T-helper 17 cell (primary cell): ENCODE measurements at regions not wholly inside any gene's neighbourhood (a gene's known extent, or its start where the extent isn't known, plus 50 kb on each side); places are given as distances from the start of the nearest gene placed in this dataset.
"Not testable (repeated sequence)": the region's sequence is repeated elsewhere in the genome, so short reads cannot be mapped to it uniquely, and the experiment has no call there.

Source experiments
- ATAC-seq: fragments of 150-1000 bp; cut with Tn5 transposase; 2 replicates; pipeline ENCODE4 v1.10.0; 2021; ENCODE audit warnings: mild to moderate bottlenecking, moderate library complexity
- DNase-seq, 3 donors: peaks; one replicate each; pipeline versions ENCODE4 v3.0.0 to v3.0.0-alpha.2; 2020 to 2021
- H3K9me3 ChIP-seq: one replicate; pipeline ENCODE4 v1.7.0; 2013; ENCODE audit warnings: low read length, mild to moderate bottlenecking; ENCODE audit not compliant: control insufficient read depth, poor library complexity, severe bottlenecking
- H3K27ac Mint-ChIP-seq: one replicate; pipeline ENCODE4 v1.8.0; 2022; ENCODE audit warnings: mild to moderate bottlenecking, moderate library complexity, mixed read lengths
- H3K27me3 Mint-ChIP-seq: one replicate; pipeline ENCODE4 v1.8.0; 2022; ENCODE audit warnings: mixed read lengths
- H3K36me3 Mint-ChIP-seq: one replicate; pipeline ENCODE4 v1.8.0; 2022; ENCODE audit warnings: low read depth, mixed read lengths
- H3K4me1 Mint-ChIP-seq: one replicate; pipeline ENCODE4 v1.8.0; 2022; ENCODE audit warnings: mild to moderate bottlenecking, mixed read lengths
- H3K4me3 Mint-ChIP-seq: one replicate; pipeline ENCODE4 v1.8.0; 2022; ENCODE audit warnings: mild to moderate bottlenecking, moderate library complexity, mixed read lengths

DNA sequence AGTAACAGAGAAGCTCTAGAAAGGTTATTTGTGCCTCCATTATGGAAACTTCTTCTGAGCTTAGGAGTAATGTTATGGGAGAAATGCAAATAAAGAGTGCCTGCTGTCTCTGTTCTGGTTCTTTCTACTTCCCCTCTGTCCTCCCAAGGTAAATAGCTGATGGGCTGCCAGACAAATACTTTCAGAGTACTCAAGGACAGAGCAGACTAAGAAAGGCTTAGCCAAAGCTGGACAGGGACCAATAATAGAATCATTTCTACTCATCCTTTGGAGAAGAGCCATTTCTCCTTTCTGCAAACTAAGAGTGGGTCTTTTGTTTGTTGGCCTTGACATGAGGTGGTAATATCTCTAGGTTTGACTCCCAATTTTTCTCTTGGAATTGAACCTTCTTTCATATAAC lies 136.1 kb downstream of the MID1IP1 start:
- no peaks in the 10 kb centered on the region for H3K9me3 ChIP-seq
- Mint-ChIP-seq H3K27ac (no peak overlapping the region), H3K4me1 (no peaks in the 10 kb centered on the region), H3K27me3 (no peaks in the 10 kb centered on the region), H3K36me3 (no peaks in the 10 kb centered on the region), H3K4me3 (no peak overlapping the region)
- no peak for ATAC-seq
- no peak for DNase-seq

DNA sequence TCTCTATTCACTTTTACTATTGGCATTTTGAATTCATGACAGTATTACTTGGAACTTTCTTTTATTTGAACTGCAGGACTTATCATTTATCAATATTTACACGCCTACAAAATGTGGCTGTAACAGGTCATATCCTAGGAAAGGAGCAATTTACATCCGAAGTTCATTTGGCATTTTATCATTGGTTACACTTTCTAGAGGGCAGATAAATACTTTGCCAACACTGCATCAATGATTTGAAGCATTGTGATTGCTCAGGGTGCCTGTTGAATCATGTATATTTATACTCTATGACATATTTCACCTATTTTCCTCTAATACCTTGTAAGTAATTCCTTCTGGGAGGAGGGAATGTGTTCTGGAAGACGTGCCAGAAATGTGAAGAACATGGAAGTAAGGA lies 136.7 kb downstream of the MID1IP1 start:
- DNase-seq (no peak), ATAC-seq (no peak)
- H3K9me3 ChIP-seq, result no peaks in the 10 kb centered on the region
- Mint-ChIP-seq H3K27me3 (no peaks in the 10 kb centered on the region), H3K4me3 (no peak overlapping the region), H3K36me3 (no peaks in the 10 kb centered on the region), H3K4me1 (no peaks in the 10 kb centered on the region), H3K27ac (no peak overlapping the region)

DNA sequence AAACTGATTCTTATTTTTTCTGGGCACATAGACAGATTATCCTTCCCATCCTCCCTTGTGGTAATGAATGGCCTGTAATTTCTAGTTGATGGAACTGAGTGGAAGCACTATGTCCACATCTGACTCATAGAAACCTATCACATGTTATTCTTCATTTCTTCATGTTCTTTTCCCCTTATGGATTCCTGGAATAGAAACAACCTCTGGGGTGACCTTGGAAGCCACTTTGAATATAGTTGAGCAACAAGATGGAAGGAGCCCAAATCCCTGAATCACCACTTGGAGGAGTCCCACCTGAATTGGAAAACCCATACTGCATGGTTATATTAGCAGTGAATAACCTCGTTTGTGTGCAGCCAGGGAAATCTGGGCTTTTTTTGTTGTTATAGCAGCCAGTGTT lies 137.8 kb downstream of the MID1IP1 start:
- H3K9me3 ChIP-seq, result no peaks in the 10 kb centered on the region
- no peak for DNase-seq
- H3K4me1 Mint-ChIP-seq, result no peaks in the 10 kb centered on the region
- H3K4me3 Mint-ChIP-seq, result no peak overlapping the region
- no peaks in the 10 kb centered on the region for H3K27me3 Mint-ChIP-seq
- no peaks in the 10 kb centered on the region for H3K36me3 Mint-ChIP-seq
- H3K27ac Mint-ChIP-seq, result no peak overlapping the region
- ATAC-seq, result no peak

DNA sequence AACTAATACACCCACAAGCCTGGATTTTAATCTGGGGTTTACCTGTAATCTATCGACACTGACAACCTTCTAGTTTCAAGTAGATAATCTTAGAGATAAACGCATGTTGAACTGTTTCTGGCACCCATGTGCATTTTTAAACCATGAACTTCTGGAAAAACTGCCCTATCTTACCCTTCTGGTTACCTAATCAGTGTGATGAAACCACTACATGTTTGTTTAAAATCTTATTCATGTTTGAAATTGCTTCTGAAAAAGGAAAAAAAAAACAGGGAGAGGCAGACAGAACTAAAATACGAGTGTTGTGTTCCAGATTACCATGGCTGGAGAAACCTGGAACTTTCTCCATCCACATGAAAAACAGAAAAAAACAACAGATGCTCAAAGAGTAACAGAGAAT lies 139.3 kb downstream of the MID1IP1 start:
- H3K9me3 ChIP-seq, result no peaks in the 10 kb centered on the region
- no peaks in the 10 kb centered on the region for H3K27me3 Mint-ChIP-seq
- no peak for ATAC-seq
- H3K4me1 Mint-ChIP-seq, result no peaks in the 10 kb centered on the region
- no peak overlapping the region for H3K4me3 Mint-ChIP-seq
- no peak for DNase-seq
- no peaks in the 10 kb centered on the region for H3K36me3 Mint-ChIP-seq
- no peak overlapping the region for H3K27ac Mint-ChIP-seq

DNA sequence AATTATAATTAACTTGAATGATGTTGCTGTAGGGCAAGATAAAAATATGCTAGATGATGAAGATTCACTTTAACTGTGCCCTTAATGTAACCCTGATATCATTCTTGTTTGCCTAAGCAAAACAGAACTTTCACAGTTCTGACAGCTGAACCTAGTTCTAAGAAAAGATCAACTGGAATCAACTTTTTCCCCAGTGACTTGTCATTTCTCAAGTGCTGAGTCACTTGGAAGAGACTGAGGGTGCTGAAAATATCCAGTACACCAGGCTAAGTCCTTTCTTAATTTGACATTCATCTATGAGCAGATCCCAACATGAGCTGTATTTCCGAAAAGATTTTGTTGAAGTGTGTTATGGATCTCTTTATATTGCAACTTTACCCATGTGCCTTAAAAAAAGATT lies 140.4 kb downstream of the MID1IP1 start:
- H3K36me3 Mint-ChIP-seq, result peaks cover 4% of the 10 kb centered on the region
- ATAC-seq (no peak), DNase-seq (no peak)
- no peaks in the 10 kb centered on the region for H3K27me3 Mint-ChIP-seq
- no peaks in the 10 kb centered on the region for H3K4me1 Mint-ChIP-seq
- no peaks in the 10 kb centered on the region for H3K9me3 ChIP-seq
- no peak overlapping the region for H3K27ac Mint-ChIP-seq
- H3K4me3 Mint-ChIP-seq, result no peak overlapping the region

DNA sequence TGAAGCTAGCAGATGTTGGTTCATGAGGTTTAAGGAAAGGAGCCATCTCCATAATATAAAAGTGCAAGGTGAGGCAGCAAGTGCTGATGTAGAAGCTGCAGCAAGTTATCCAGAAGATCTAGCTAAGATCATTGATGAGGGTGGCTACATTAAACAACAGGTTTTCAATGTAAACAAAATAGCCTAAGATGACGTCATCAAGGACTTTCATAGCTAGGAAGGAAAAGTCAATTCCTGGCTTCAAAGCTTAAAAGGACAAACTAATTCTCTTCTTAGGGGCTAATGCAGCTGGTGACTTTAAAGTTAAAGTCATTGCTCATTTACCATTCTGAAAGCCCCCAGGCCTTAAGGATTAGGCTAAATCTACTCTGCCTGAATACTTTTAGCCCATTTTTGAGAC lies 141.9 kb downstream of the MID1IP1 start:
- DNase-seq (no peak), ATAC-seq (no peak)
- H3K36me3 Mint-ChIP-seq, result peaks cover 4% of the 10 kb centered on the region
- H3K9me3 ChIP-seq, result no peaks in the 10 kb centered on the region
- H3K4me3 Mint-ChIP-seq, result no peak overlapping the region
- H3K27me3 Mint-ChIP-seq, result no peaks in the 10 kb centered on the region
- no peak overlapping the region for H3K27ac Mint-ChIP-seq
- no peaks in the 10 kb centered on the region for H3K4me1 Mint-ChIP-seq

DNA sequence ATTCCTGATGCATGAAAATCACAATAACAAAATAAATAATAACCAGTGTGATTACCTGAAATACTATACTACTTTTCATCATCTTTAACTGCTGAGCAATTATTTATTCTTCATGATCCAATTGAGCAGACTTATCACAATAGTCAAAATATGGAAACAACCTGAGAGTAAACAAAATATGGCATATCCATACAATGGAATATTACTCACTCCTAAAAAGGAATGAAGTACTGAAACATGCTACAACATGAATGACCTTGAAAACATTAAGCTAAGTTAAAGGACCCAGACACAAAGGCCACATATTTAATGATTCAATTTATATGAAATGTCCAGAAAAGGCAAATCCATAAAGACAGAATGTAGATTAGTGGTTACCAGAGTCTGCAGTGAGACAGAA lies 146.8 kb downstream of the MID1IP1 start:
- ATAC-seq (no peak), DNase-seq (no peak)
- Mint-ChIP-seq H3K27ac (no peak overlapping the region), H3K27me3 (no peaks in the 10 kb centered on the region), H3K4me3 (no peak overlapping the region), H3K4me1 (peaks cover 2% of the 10 kb centered on the region), H3K36me3 (peaks cover 4% of the 10 kb centered on the region)
- H3K9me3 ChIP-seq, result no peaks in the 10 kb centered on the region

DNA sequence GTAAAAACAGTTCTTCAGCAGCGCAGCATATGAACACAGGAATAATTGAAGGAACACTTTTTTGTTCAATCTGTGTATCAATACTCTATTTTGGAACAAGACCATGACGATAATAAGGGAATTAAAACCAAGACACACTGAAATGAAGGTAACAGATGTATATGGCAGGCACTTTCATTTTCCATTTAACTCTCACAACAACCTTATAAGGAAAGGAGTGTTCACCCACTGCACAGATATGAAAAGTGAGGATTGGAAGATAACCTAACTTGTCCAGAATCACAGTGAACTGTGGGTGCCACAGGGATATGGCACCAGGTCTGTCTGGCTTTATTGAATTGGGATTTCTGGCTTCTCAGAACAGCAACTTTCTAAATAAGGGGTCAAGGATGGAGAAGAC lies 153.3 kb downstream of the MID1IP1 start:
- H3K27ac Mint-ChIP-seq, result no peak overlapping the region
- no peaks in the 10 kb centered on the region for H3K9me3 ChIP-seq
- DNase-seq (no peak), ATAC-seq (no peak)
- H3K4me3 Mint-ChIP-seq, result no peak overlapping the region
- H3K4me1 Mint-ChIP-seq, result peaks cover 4% of the 10 kb centered on the region
- no peaks in the 10 kb centered on the region for H3K27me3 Mint-ChIP-seq
- H3K36me3 Mint-ChIP-seq, result no peaks in the 10 kb centered on the region

DNA sequence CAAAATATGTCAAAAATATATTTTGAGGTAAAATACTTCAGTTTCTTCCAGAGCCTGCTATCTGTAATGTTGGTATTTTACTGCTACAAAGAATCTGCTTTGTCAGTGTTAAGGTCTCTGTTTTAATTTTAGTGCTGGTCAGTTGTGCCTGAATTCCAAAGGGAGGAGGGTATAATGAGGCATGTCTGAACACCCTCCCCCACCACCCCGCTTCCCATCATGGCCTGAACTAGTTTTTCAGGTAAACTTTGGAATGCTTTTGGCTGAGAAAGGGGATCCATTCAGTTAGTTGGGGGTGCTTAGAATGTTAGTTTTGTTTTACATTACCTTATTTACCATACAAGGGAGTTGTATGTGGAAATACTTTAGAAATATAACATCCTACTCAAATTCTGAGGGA lies 158.5 kb downstream of the MID1IP1 start:
- Mint-ChIP-seq H3K36me3 (no peaks in the 10 kb centered on the region), H3K27me3 (no peaks in the 10 kb centered on the region), H3K27ac (no peak overlapping the region), H3K4me1 (no peaks in the 10 kb centered on the region), H3K4me3 (no peak overlapping the region)
- DNase-seq (no peak), ATAC-seq (no peak)
- no peaks in the 10 kb centered on the region for H3K9me3 ChIP-seq

DNA sequence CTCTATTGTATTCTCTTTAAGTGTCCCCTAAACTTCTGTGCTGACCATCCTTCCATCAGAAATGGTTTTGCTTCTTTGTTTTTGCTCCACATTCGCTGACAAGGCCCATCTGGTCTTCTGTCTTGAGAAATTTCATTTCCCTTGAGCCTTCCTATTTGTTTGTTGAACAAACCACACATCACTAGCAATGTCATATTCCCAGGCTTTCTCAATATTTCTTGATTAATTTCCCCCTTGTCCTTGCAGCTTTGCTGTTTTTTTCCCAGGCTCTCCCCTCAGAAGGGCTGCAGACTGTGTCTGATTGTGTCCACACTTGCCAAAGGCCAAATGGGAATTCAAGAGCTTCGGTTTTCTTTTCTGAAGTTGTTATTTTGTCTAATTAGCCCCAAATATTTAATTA lies 158.9 kb downstream of the MID1IP1 start:
- Mint-ChIP-seq H3K27me3 (no peaks in the 10 kb centered on the region), H3K27ac (no peak overlapping the region), H3K4me1 (no peaks in the 10 kb centered on the region), H3K4me3 (no peak overlapping the region), H3K36me3 (no peaks in the 10 kb centered on the region)
- ATAC-seq, result no peak
- DNase-seq, result no peak
- H3K9me3 ChIP-seq, result no peaks in the 10 kb centered on the region

DNA sequence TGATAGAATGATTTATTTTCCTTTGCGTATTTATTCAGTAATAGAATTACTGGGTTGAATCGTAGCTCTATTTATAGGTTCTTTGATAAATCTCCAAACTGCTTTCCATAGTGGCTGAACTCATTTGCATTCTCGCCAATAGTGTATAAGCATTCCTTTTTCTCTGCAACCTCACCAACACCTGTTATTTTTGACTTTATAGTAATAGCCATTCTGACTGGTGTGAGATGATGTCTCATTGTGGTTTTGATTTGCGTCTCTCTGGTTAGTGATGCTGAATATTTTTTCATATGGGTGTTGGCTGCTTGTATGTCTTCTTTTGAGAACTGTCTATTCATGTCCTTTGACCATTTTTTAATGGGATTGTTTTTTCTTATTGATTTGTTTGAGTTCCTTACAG lies 160.7 kb downstream of the MID1IP1 start:
- H3K4me3 Mint-ChIP-seq, result no peak overlapping the region
- no peaks in the 10 kb centered on the region for H3K9me3 ChIP-seq
- H3K4me1 Mint-ChIP-seq, result no peaks in the 10 kb centered on the region
- H3K27me3 Mint-ChIP-seq, result no peaks in the 10 kb centered on the region
- H3K27ac Mint-ChIP-seq, result no peak overlapping the region
- H3K36me3 Mint-ChIP-seq, result no peaks in the 10 kb centered on the region
- ATAC-seq (no peak), DNase-seq (no peak)

DNA sequence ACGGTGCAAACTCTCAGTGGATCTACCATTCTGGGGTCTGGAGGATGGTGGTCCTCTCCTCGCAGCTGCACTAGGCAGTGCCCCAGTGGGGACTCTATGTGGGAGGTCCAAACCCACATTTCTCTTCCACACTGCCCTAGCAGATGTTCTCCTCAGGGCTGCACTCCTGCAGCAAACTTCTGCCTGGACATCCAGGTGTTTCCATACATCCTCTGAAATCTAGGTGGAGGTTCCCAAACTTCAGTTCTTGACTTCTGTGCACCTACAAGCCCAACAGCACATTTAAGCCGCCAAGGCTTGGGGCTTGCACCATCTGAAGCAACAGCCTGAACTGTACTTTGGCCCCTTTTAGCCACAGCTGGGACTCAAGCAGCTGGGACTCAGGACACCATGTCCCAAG lies 162.0 kb downstream of the MID1IP1 start:
- not testable (repeated sequence) for H3K4me3 Mint-ChIP-seq, H3K27ac Mint-ChIP-seq, H3K36me3 Mint-ChIP-seq, H3K4me1 Mint-ChIP-seq, H3K27me3 Mint-ChIP-seq, H3K9me3 ChIP-seq, ATAC-seq, DNase-seq

DNA sequence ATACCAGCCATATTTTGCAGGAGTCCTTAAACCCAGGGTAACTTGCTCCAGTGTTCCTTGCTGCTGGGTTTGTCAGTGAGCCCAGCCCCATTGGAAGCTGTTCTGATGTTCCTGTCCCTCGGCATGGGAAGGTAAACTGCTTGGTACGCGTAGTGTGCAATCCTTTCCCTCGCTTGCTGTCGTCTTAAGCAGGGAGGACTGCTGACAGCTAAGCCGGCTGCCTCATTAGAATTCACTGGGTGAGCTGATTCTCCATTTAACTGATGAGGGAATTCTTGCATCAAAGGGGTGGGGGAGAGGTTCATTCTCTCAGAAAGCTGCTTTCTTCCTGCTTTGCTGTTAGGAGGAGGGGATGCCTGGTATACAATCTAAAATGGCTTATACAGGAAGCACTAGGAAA lies 164.6 kb downstream of the MID1IP1 start:
- Mint-ChIP-seq H3K36me3 (no peaks in the 10 kb centered on the region), H3K4me1 (no peaks in the 10 kb centered on the region), H3K27ac (no peak overlapping the region), H3K4me3 (no peak overlapping the region), H3K27me3 (peaks cover 2% of the 10 kb centered on the region)
- ATAC-seq (no peak), DNase-seq (no peak)
- no peaks in the 10 kb centered on the region for H3K9me3 ChIP-seq

DNA sequence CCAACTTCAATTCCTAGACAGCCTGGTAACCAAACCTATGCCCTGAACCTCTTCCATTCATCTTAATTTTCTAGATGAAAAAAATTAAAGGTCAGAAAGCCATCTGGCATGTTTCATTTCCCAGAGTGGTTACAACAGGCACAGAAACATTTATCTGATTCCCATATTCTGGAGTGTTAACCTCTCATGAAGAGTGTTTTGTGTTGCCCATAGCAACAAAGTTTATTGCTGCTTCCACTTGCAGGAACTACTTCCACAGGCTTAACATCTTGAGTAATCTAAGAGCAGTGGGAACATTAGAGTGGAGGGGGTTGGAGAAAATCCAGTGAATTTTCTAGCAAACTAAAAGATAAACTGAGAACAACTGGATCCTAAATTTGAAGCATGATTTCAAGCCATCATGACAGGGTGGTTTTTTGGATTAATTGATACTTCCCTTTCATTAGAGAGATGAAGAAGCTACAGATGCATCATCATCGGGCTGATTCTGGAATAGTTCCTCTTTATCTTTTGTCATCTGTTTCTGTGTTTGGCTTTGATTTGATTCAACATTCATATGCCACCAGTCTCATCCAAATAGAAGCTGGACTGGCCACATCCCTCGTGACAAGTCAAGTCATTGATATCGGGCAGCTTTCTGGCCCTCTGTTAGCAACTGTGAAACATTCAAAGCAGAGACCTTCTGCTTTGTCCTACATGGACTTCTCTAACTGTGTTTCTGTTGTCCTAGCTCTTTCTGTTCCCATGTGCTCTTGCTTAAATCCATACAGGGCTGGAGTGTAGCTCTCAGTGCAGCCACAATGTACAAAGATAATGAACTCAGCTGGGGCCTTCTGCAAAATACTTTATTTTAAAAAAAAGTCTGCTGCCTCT lies 167.3 kb downstream of the MID1IP1 start:
- no peak overlapping the region for H3K4me3 Mint-ChIP-seq
- no peaks in the 10 kb centered on the region for H3K9me3 ChIP-seq
- DNase-seq (no peak), ATAC-seq (no peak)
- no peaks in the 10 kb centered on the region for H3K4me1 Mint-ChIP-seq
- H3K27ac Mint-ChIP-seq, result no peak overlapping the region
- H3K36me3 Mint-ChIP-seq, result no peaks in the 10 kb centered on the region
- peaks cover 6% of the 10 kb centered on the region for H3K27me3 Mint-ChIP-seq
